ENCODE measurements at regions not wholly inside any gene's neighbourhood (a gene's known extent, or its start where the extent isn't known, plus 50 kb on each side); places are given as distances from the start of the nearest gene placed in this dataset.

DNA sequence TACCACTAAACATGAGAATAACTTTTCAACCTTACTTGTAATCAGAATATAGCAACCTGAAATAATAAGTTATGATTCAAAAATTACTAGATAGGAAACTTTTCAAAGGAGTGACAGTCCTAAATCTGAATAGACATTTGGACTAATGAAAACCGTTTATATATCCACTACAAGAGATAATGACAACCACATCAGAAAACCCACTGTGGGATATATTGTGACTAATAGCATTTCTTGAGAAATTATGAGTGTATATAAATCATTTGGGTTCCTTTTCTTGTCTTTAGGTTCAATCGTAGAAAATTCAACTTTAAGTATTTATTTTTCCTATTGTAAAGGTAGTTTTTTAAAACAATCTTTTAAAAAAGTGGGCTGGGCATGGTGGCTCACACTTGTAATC is 170.2 kb upstream of the PRSS58 start:
- no peaks in the 10 kb centered on the region for H3K27me3 ChIP-seq
- H3K9me3 ChIP-seq: no peaks in the 10 kb centered on the region
- TF ChIP-seq, protein P1, sequence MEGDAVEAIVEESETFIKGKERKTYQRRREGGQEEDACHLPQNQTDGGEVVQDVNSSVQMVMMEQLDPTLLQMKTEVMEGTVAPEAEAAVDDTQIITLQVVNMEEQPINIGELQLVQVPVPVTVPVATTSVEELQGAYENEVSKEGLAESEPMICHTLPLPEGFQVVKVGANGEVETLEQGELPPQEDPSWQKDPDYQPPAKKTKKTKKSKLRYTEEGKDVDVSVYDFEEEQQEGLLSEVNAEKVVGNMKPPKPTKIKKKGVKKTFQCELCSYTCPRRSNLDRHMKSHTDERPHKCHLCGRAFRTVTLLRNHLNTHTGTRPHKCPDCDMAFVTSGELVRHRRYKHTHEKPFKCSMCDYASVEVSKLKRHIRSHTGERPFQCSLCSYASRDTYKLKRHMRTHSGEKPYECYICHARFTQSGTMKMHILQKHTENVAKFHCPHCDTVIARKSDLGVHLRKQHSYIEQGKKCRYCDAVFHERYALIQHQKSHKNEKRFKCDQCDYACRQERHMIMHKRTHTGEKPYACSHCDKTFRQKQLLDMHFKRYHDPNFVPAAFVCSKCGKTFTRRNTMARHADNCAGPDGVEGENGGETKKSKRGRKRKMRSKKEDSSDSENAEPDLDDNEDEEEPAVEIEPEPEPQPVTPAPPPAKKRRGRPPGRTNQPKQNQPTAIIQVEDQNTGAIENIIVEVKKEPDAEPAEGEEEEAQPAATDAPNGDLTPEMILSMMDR (IDR thresholded peaks at IDR 0.05): no peak
- H3K27ac ChIP-seq: no peak overlapping the region
- no peaks in the 10 kb centered on the region for H3K4me1 ChIP-seq (ENCODE audit: control insufficient read depth in 1 of 2, insufficient read depth in 1 of 2, low read depth in 1 of 2, low read length in 1 of 2)
- no peaks in the 10 kb centered on the region for H3K36me3 ChIP-seq
- H3K4me3 ChIP-seq (ENCODE audit: low read depth in 1 of 2, low read length in 1 of 2): no peak overlapping the region

GRCh38 chr7:142425281-142425680 is 167.4 kb upstream of the PRSS58 start:
- H3K27me3 ChIP-seq: no peaks in the 10 kb centered on the region
- no peaks in the 10 kb centered on the region for H3K4me1 ChIP-seq (ENCODE audit: control insufficient read depth in 1 of 2, insufficient read depth in 1 of 2, low read depth in 1 of 2, low read length in 1 of 2)
- no peak overlapping the region for H3K4me3 ChIP-seq (ENCODE audit: low read depth in 1 of 2, low read length in 1 of 2)
- no peaks in the 10 kb centered on the region for H3K36me3 ChIP-seq
- TF ChIP-seq, protein P1 (IDR thresholded peaks at IDR 0.05): no peak
- no peak overlapping the region for H3K27ac ChIP-seq
- H3K9me3 ChIP-seq: no peaks in the 10 kb centered on the region

GRCh38 chr7:142422621-142423020 is 164.8 kb upstream of the PRSS58 start:
- Histone ChIP-seq H3K36me3 (no peaks in the 10 kb centered on the region), H3K27ac (no peak overlapping the region), H3K4me3 (ENCODE audit: low read depth in 1 of 2, low read length in 1 of 2) (no peak overlapping the region), H3K27me3 (no peaks in the 10 kb centered on the region), H3K4me1 (ENCODE audit: control insufficient read depth in 1 of 2, insufficient read depth in 1 of 2, low read depth in 1 of 2, low read length in 1 of 2) (peaks cover 0 to 3% of the 10 kb centered on the region in 2 experiments), H3K9me3 (no peaks in the 10 kb centered on the region)
- TF ChIP-seq, protein P1 (IDR thresholded peaks at IDR 0.05): no peak

- H3K4me3 ChIP-seq (ENCODE audit: low read depth in 1 of 2, low read length in 1 of 2): no peak overlapping the region
- no peaks in the 10 kb centered on the region for H3K27me3 ChIP-seq
- TF ChIP-seq, protein P1 (IDR thresholded peaks at IDR 0.05): no peak
- H3K27ac ChIP-seq: no peak overlapping the region
- H3K9me3 ChIP-seq: no peaks in the 10 kb centered on the region
- H3K4me1 ChIP-seq (ENCODE audit: control insufficient read depth in 1 of 2, insufficient read depth in 1 of 2, low read depth in 1 of 2, low read length in 1 of 2): peaks cover 0 to 3% of the 10 kb centered on the region in 2 experiments
- H3K36me3 ChIP-seq: no peaks in the 10 kb centered on the region
Observed at GRCh38 chr7:142420554-142421362, 162.9 kb upstream of the PRSS58 start.

DNA sequence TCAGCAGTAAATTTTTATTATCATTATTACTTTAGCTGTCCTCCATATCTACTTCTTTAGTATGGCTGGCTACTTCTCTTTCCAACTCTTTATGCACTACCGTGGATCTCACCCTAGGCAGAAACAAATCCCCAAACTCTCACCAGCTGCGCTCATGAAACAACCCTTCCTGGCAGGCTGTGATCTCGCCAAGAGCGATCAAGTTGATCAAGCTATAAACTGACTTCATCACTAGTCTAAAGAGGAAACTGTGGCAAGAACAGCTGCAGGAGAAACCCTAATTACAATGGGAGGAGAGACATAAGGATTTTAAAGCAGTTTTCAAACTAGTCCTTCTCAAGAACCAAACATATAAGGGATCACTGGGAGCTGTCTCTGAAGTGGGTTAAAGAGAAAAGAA is 160.5 kb upstream of the PRSS58 start:
- H3K36me3 ChIP-seq: no peaks in the 10 kb centered on the region
- H3K4me1 ChIP-seq (ENCODE audit: control insufficient read depth in 1 of 2, insufficient read depth in 1 of 2, low read depth in 1 of 2, low read length in 1 of 2): peaks cover 0 to 3% of the 10 kb centered on the region in 2 experiments
- no peak overlapping the region for H3K4me3 ChIP-seq (ENCODE audit: low read depth in 1 of 2, low read length in 1 of 2)
- no peaks in the 10 kb centered on the region for H3K27me3 ChIP-seq
- TF ChIP-seq, protein P1 (IDR thresholded peaks at IDR 0.05): no peak
- no peak overlapping the region for H3K27ac ChIP-seq
- no peaks in the 10 kb centered on the region for H3K9me3 ChIP-seq

Measured in neutrophil (primary cell).